Ascending aorta (tissue), 2 donors: ENCODE measurements at regions not wholly inside any gene's neighbourhood (a gene's known extent, or its start where the extent isn't known, plus 50 kb on each side); places are given as distances from the start of the nearest gene placed in this dataset.

Experiments used
- DNase-seq, 2 donors: peaks; one replicate each; pipeline ENCODE4 v3.0.0-alpha.2; 2019; ENCODE audit warnings: low spot score in 2 of 2
- H3K27ac ChIP-seq, 2 donors: fragments of 200-600 bp; sonication (generic); one replicate each; pipeline ENCODE4 v1.5.1; 2016 to 2017; ENCODE audit warnings: mild to moderate bottlenecking in 1 of 2
- H3K27me3 ChIP-seq: fragments of 200-600 bp; sonication (generic); one replicate; pipeline ENCODE4 v1.5.1; 2017
- H3K36me3 ChIP-seq, 2 donors: fragments of 200-600 bp; sonication (generic); one replicate each; pipeline ENCODE4 v1.5.1; 2016
- H3K4me1 ChIP-seq, 2 donors: fragments of 200-600 bp; sonication (generic); one replicate each; pipeline ENCODE4 v1.5.1; 2016 to 2017; ENCODE audit warnings: mild to moderate bottlenecking in 1 of 2
- H3K4me3 ChIP-seq, 2 donors: fragments of 200-600 bp; sonication (generic); one replicate each; pipeline ENCODE4 v1.5.1; 2016 to 2017; ENCODE audit warnings: mild to moderate bottlenecking in 1 of 2
- H3K9me3 ChIP-seq, 2 donors: fragments of 200-600 bp; sonication (generic); one replicate each; pipeline ENCODE4 v1.5.1; 2016
- CTCF ChIP-seq, 3 experiments: fragments of 200-600 bp in 2 of 3; fragments of 450-650 bp in 1 of 3; sonication (generic) in 2 of 3; IDR thresholded peaks; one replicate each; pipeline ENCODE4 v1.5.1; 2016 to 2019; ENCODE audit warnings: antibody characterized with exemption in 3 of 3, mild to moderate bottlenecking in 1 of 3, moderate library complexity in 1 of 3
- intact Hi-C: fragments of 100-400 bp; cut with DNase I; formaldehyde crosslinking; loops from one replicate; pipeline ENCODE4 v1.15.1; 2023

- Histone ChIP-seq H3K4me3 (no peak overlapping the region), H3K4me1 (no peaks in the 10 kb centered on the region), H3K27ac (no peak overlapping the region), H3K9me3 (no peaks in the 10 kb centered on the region), H3K27me3 (no peaks in the 10 kb centered on the region), H3K36me3 (no peaks in the 10 kb centered on the region)
- no peak for TF ChIP-seq CTCF (IDR thresholded peaks at IDR 0.05)
- no peak for DNase-seq
- intact Hi-C loops, result no loop called here
Measured at GRCh38 chr3:117171124-117171523, 461.5 kb downstream of the TUSC7 start.

GRCh38 chr3:117172426-117172825 lies 462.8 kb downstream of the TUSC7 start:
- DNase-seq, result no peak
- H3K27me3 ChIP-seq, result no peaks in the 10 kb centered on the region
- no peaks in the 10 kb centered on the region for H3K9me3 ChIP-seq
- H3K4me3 ChIP-seq, result no peak overlapping the region
- no peak overlapping the region for H3K27ac ChIP-seq
- H3K4me1 ChIP-seq, result no peaks in the 10 kb centered on the region
- no peak for TF ChIP-seq CTCF (IDR thresholded peaks at IDR 0.05)
- intact Hi-C loops, result no loop called here
- no peaks in the 10 kb centered on the region for H3K36me3 ChIP-seq

- no peak overlapping the region for H3K4me3 ChIP-seq
- no peaks in the 10 kb centered on the region for H3K27me3 ChIP-seq
- no peak for TF ChIP-seq CTCF (IDR thresholded peaks at IDR 0.05)
- no peaks in the 10 kb centered on the region for H3K4me1 ChIP-seq
- intact Hi-C loops, result no loop called here
- H3K36me3 ChIP-seq, result no peaks in the 10 kb centered on the region
- DNase-seq, result no peak
- H3K9me3 ChIP-seq, result no peaks in the 10 kb centered on the region
- H3K27ac ChIP-seq, result no peak overlapping the region
Measured at GRCh38 chr3:117181222-117181621, 471.6 kb downstream of the TUSC7 start.

GRCh38 chr3:117184574-117184973 lies 475.0 kb downstream of the TUSC7 start:
- DNase-seq, result no peak
- no peak overlapping the region for H3K4me3 ChIP-seq
- H3K9me3 ChIP-seq, result no peaks in the 10 kb centered on the region
- TF ChIP-seq CTCF (IDR thresholded peaks at IDR 0.05), result no peak
- no peaks in the 10 kb centered on the region for H3K4me1 ChIP-seq
- H3K27ac ChIP-seq, result no peak overlapping the region
- no peaks in the 10 kb centered on the region for H3K27me3 ChIP-seq
- intact Hi-C loops, result no loop called here
- no peaks in the 10 kb centered on the region for H3K36me3 ChIP-seq

- Histone ChIP-seq H3K9me3 (no peaks in the 10 kb centered on the region), H3K4me3 (no peak overlapping the region), H3K27me3 (no peaks in the 10 kb centered on the region), H3K27ac (no peak overlapping the region), H3K36me3 (no peaks in the 10 kb centered on the region), H3K4me1 (no peaks in the 10 kb centered on the region)
- intact Hi-C loops, result no loop called here
- DNase-seq, result no peak
- no peak for TF ChIP-seq CTCF (IDR thresholded peaks at IDR 0.05)
Measured at GRCh38 chr3:117191245-117191644, 481.7 kb downstream of the TUSC7 start.

- intact Hi-C loops, result no loop called here
- no peak for DNase-seq
- no peak overlapping the region for H3K27ac ChIP-seq
- H3K9me3 ChIP-seq, result no peaks in the 10 kb centered on the region
- no peak overlapping the region for H3K4me3 ChIP-seq
- H3K27me3 ChIP-seq, result no peaks in the 10 kb centered on the region
- TF ChIP-seq CTCF (IDR thresholded peaks at IDR 0.05), result no peak
- no peaks in the 10 kb centered on the region for H3K36me3 ChIP-seq
- H3K4me1 ChIP-seq, result no peaks in the 10 kb centered on the region
Measured at GRCh38 chr3:117192888-117193287, 483.3 kb downstream of the TUSC7 start.
